ENCODE measurements at regions not wholly inside any gene's neighbourhood (a gene's known extent, or its start where the extent isn't known, plus 50 kb on each side); places are given as distances from the start of the nearest gene placed in this dataset.

DNA sequence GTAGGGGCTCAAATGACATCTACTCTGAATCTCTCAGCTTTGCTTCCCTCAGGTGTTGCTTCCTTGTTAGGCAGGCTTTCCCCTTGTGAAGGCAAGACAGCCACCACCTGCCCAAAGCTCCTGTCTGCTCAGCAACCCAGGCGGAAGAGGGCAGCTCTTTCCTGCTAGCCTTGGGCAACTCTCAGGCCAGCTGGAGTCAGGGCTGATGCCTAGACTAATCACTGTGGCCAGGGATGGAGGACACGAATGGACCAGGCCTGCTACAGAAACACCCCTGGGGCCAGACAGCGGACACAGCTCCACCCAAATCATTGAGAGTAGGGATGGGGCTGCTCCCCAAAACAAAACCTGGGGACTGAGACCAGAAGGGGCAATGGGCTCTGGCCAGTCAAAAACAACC lies 138.0 kb downstream of the MTX3 start:
- TF ChIP-seq POLR2AphosphoS5 (IDR thresholded peaks at IDR 0.05; ENCODE audit: low read depth, low read length) (no peak), POLR2A (IDR thresholded peaks at IDR 0.05; ENCODE audit: borderline replicate concordance, extremely low read depth, insufficient read depth, insufficient read length) (no peak), SIN3A (IDR thresholded peaks at IDR 0.05; ENCODE audit: low read depth) (no peak), ZNF274 (IDR thresholded peaks at IDR 0.05; ENCODE audit: low read depth, low read length) (no peak), EZH2 (IDR thresholded peaks at IDR 0.05) (no peak), SRF (IDR thresholded peaks at IDR 0.05; ENCODE audit: low read depth) (no peak), RAD21 (IDR thresholded peaks at IDR 0.05; ENCODE audit: low read depth) (no peak), ZFX (IDR thresholded peaks at IDR 0.05) (no peak)
- TF ChIP-seq, protein P1, sequence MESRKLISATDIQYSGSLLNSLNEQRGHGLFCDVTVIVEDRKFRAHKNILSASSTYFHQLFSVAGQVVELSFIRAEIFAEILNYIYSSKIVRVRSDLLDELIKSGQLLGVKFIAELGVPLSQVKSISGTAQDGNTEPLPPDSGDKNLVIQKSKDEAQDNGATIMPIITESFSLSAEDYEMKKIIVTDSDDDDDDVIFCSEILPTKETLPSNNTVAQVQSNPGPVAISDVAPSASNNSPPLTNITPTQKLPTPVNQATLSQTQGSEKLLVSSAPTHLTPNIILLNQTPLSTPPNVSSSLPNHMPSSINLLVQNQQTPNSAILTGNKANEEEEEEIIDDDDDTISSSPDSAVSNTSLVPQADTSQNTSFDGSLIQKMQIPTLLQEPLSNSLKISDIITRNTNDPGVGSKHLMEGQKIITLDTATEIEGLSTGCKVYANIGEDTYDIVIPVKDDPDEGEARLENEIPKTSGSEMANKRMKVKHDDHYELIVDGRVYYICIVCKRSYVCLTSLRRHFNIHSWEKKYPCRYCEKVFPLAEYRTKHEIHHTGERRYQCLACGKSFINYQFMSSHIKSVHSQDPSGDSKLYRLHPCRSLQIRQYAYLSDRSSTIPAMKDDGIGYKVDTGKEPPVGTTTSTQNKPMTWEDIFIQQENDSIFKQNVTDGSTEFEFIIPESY (IDR thresholded peaks at IDR 0.05; ENCODE audit: extremely low read depth, insufficient replicate concordance, low read length): no peak
- TF ChIP-seq, protein P2, sequence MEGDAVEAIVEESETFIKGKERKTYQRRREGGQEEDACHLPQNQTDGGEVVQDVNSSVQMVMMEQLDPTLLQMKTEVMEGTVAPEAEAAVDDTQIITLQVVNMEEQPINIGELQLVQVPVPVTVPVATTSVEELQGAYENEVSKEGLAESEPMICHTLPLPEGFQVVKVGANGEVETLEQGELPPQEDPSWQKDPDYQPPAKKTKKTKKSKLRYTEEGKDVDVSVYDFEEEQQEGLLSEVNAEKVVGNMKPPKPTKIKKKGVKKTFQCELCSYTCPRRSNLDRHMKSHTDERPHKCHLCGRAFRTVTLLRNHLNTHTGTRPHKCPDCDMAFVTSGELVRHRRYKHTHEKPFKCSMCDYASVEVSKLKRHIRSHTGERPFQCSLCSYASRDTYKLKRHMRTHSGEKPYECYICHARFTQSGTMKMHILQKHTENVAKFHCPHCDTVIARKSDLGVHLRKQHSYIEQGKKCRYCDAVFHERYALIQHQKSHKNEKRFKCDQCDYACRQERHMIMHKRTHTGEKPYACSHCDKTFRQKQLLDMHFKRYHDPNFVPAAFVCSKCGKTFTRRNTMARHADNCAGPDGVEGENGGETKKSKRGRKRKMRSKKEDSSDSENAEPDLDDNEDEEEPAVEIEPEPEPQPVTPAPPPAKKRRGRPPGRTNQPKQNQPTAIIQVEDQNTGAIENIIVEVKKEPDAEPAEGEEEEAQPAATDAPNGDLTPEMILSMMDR (IDR thresholded peaks at IDR 0.05 in 2 of 3, conservative IDR thresholded peaks at IDR 0.05 in 1 of 3; ENCODE audit: borderline replicate concordance in 1 of 3, insufficient read depth in 1 of 3, low read depth in 2 of 3, low read length in 2 of 3): no peak
- TF ChIP-seq, protein P3, sequence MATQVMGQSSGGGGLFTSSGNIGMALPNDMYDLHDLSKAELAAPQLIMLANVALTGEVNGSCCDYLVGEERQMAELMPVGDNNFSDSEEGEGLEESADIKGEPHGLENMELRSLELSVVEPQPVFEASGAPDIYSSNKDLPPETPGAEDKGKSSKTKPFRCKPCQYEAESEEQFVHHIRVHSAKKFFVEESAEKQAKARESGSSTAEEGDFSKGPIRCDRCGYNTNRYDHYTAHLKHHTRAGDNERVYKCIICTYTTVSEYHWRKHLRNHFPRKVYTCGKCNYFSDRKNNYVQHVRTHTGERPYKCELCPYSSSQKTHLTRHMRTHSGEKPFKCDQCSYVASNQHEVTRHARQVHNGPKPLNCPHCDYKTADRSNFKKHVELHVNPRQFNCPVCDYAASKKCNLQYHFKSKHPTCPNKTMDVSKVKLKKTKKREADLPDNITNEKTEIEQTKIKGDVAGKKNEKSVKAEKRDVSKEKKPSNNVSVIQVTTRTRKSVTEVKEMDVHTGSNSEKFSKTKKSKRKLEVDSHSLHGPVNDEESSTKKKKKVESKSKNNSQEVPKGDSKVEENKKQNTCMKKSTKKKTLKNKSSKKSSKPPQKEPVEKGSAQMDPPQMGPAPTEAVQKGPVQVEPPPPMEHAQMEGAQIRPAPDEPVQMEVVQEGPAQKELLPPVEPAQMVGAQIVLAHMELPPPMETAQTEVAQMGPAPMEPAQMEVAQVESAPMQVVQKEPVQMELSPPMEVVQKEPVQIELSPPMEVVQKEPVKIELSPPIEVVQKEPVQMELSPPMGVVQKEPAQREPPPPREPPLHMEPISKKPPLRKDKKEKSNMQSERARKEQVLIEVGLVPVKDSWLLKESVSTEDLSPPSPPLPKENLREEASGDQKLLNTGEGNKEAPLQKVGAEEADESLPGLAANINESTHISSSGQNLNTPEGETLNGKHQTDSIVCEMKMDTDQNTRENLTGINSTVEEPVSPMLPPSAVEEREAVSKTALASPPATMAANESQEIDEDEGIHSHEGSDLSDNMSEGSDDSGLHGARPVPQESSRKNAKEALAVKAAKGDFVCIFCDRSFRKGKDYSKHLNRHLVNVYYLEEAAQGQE (IDR thresholded peaks at IDR 0.05; ENCODE audit: low read depth): no peak
- TF ChIP-seq, protein P4, sequence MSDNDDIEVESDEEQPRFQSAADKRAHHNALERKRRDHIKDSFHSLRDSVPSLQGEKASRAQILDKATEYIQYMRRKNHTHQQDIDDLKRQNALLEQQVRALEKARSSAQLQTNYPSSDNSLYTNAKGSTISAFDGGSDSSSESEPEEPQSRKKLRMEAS (IDR thresholded peaks at IDR 0.05): no peak
- TF ChIP-seq, protein P5, sequence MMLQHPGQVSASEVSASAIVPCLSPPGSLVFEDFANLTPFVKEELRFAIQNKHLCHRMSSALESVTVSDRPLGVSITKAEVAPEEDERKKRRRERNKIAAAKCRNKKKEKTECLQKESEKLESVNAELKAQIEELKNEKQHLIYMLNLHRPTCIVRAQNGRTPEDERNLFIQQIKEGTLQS (IDR thresholded peaks at IDR 0.05): no peak
